GM21576 (cell line): ENCODE measurements at regions not wholly inside any gene's neighbourhood (a gene's known extent, or its start where the extent isn't known, plus 50 kb on each side); places are given as distances from the start of the nearest gene placed in this dataset.
"Not testable (repeated sequence)": the region's sequence is repeated elsewhere in the genome, so short reads cannot be mapped to it uniquely, and the experiment has no call there.

Source experiments
- ATAC-seq: cut with Tn5 transposase; IDR thresholded peaks from one replicate; pipeline ENCODE4 v1.9.1; 2021; ENCODE audit warnings: mild to moderate bottlenecking, moderate library complexity; ENCODE audit not compliant: unreplicated experiment

DNA sequence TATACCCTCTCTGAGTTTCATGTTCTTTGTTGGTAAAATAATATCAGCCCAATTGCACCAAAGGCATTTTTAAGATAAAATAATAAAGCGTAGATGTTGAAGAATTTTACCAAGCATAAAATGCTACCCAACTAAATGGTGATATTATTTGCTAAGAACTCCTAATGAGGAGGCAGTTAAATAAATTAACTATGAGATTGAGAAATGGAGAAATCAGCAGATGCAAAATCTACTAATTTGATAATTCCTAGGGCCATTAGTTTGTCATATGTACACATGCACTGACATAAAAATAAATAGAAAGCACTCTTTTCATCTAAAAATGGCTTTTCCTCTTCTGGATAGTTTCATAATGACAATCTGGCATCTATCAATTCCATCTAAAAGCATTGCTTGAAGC, 681.5 kb upstream of the FAM98A start:
- ATAC-seq = no peak

DNA sequence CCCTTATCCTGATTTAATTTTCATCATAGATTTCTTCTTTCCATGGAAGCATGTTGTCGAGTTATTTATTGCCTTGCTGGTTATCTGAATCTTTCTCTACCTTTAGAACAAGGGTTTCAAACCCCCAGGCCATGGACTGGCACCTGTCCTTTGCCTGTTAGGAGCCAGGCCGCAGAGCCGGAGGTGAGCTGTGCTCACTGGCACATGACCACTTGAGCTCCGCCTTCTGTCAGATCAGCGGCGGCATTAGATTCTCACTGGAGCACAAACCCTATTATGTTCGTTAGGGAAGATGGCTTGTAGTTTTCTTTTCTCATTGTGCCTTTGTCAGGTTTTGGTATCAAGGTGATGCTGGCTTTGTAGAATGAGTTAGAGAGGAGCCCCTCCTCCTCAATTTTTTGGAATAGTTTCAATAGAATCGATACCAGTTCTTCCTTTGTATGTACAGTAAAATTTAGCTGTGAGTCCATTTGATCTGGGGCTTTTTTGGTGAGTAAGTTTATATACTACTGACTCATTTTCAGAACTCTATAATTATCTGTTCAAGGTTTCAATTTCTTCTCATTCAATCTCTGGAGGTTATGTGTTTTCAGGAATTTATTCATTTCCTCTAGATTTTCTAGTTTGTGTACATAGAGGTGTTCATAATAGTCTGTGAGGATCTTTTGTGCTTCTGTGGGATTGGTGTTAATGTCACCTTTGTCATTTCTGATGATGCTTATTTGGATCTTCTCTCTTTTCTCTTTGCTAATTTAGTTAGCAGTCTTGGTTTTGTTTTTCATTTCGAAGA, 668.0 kb upstream of the FAM98A start:
- peak; percentile 95 for ATAC-seq

DNA sequence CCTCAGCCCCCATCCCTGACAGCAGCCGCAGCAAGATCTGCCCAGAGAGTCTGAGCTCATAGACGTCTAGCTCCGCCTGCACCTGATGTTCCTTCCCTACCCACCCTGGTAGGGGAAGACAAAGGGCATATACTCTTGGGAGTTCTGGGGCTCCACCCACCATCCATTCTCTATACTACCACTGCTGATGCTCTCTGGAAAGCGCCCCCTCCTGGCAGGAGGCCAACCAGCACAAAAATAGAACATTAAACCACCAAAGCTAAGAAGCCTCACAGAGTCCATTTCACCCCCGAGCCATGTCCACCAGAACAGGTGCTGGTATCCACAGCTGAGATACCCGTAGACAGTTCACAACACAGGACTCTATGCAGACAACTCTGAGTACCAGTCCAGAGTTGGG, 662.6 kb upstream of the FAM98A start:
- ATAC-seq = no peak

- no peak for ATAC-seq
Measured at GRCh38 chr2:34254272-34254878, 655.3 kb upstream of the FAM98A start.

GRCh38 chr2:34252111-34252510, 653.0 kb upstream of the FAM98A start:
- ATAC-seq = no peak

- ATAC-seq = no peak
Measured at GRCh38 chr2:34251578-34251977, 652.5 kb upstream of the FAM98A start.

DNA sequence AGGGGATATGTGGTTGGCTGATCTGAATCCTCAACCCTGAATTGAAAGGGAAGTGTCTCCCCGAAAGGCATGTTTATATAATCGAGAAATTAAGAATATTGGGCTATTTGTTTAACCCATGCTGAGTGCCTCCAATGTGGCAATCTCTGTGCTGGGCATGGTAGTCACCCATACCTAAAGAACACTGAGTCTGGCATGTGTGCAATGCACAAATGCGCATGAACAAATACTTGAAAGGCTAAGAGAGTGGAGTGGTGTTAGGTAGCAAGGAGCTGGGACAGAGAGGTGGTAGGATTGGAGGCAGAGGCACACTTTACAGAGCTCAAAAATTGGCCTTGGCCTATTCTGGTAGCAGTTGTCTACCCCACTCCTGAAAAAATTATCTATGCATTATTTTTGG, 645.1 kb upstream of the FAM98A start:
- no peak for ATAC-seq

DNA sequence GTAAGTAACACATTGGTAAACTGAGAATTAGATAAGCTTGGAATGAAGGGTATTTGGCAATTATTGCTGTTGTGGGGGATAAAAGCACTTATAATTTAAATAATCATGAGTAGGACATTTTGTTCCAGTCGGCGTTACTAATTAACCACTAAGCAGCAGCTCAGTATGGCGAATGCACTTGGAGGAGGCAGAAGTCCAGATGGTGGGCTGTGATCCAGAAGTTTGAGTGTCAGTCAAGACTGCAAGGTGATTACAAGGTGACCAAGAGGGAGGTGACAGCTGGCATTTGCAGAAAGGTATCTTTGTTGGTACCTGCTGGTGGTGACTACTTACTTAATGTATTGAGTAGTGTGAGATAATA, 643.6 kb upstream of the FAM98A start:
- no peak for ATAC-seq

DNA sequence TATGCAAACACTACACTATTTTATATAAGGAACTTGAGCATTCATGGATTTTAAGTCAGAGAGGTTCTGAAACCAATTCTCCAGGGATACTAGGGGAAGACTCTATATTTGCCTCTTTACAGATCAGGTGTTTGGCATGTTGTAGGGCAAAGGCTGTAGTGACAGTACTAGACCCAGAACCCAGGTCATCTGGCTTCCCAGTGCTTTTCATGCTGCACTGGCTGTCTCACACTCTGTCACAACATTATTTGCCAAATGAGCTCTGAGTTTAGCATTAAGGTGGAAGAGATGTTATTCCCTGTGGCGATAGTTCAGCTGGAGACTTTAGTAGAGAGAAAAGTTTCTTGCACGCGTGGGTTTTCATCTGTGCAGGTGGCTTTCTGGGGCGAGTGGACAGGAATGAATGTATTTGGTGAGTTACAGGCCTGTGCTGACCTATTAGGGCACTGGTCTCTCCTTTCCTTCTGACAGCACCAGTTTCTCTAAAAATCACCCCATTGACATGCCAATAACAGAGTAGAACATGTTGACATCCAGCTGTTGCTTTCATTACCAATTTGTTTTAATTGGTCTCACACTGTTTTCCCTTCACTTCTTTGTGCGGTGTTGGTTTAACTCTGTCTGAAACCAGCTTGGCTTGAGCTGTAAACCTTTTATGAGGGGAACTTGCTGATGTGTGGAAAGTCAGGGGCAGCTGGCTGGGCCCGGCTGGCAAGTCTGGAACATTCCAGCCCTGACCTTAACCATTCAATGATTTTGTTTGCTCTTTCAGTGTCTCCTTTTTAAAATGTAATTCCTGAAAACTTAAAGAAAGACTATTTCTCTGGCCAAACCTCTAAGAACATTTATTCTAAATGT, 643.0 kb upstream of the FAM98A start:
- no peak for ATAC-seq

DNA sequence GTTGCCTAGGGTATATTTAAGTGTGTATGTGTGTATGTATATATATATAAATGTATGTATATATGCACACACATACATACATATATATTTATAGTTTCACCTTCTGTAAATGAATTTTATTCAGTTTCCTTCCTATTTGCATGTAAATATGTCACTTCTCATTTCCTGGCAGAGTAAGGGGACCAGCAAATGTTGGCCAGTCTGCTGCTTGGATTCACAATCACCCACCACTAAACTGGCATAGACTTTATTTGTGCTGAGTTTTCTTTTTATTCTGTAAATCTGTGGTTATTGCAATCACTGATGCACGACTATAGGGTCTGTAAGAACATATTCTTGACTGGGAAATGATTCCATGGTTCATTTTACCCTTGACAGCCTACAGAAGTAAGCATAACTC, 640.4 kb upstream of the FAM98A start:
- ATAC-seq = no peak

- ATAC-seq = no peak
Measured at GRCh38 chr2:34234823-34235222, 635.7 kb upstream of the FAM98A start.

GRCh38 chr2:34229998-34230397, 630.9 kb upstream of the FAM98A start:
- ATAC-seq = no peak

DNA sequence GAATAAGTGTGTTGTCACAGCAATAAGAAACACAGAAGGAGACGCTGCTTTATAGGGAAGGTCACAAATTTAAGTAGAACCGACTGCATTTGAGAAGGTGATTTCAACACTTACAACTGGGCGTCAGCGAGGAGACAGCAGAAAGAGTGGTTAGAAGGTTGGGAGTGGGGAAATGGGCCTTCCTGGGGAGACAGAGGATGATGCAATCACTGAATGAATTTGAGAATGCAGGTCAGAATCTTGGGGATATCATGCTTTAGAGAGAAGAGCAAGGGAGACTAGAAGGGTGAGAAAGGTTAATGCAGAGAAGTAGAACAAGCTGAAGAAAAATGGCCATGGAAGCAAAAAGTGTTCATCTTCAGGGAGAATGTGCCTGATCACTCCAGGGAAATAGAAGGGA, 616.1 kb upstream of the FAM98A start:
- ATAC-seq = no peak

DNA sequence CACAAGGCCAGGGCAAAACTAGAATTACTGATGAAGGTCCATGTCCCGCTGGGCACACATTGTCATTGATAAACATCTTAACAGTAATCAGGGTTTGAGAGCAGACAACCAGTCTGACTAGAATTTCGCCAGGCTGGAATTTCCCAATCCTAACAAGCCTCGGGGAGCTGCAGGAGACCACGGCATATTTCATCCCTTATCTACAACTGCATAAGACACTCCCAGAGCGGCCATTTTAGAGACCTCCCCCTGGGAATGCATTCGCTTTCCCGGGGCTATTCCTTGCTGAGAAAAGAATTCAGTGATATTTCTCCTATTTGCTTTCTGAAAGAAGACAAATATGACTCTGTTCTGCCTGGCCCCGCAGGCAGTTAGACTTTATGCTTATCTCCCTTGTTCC, 611.3 kb upstream of the FAM98A start:
- ATAC-seq = not testable (repeated sequence)

DNA sequence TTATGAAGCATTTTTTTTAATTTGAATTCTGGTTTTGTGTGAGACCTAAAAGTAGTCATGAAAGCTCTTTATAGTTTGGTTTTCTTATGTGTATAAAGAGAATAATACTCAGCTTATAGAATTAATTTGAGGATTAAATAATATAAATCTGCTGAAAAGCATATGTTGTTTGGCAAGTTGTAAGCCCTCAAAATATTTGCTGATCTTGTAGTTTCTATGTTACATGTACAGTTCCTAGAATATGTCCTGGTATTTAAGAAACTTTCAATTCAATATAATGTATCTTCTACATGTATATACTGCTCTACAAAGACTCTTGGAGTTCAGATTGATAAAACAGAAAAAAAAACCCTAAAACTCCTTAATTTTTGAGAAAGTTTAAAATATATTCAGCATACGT, 605.5 kb upstream of the FAM98A start:
- ATAC-seq = no peak

GRCh38 chr2:34201099-34201498, 602.0 kb upstream of the FAM98A start:
- no peak for ATAC-seq

DNA sequence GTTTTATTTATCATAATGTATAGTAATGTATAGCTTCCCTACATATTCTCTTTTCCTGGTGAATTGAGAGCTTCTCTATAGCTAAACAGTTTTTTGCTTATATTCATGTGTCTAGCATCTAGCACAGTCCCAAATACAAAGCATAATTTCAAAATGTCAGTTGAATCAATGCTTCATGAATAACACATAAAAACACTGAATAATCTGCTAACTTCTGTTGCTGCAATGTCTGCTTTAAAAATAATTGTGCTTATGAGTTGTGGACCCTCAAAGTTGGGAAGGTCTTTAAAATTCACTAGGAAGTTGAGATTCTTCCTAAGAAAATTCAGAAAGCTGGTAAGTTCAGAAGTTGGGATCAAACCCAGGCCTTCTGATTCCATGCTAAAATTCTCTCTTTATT, 600.9 kb upstream of the FAM98A start:
- no peak for ATAC-seq

GRCh38 chr2:34193164-34193563, 594.1 kb upstream of the FAM98A start:
- ATAC-seq = no peak

- ATAC-seq = no peak
Measured at GRCh38 chr2:34188464-34189303, 589.6 kb upstream of the FAM98A start.

DNA sequence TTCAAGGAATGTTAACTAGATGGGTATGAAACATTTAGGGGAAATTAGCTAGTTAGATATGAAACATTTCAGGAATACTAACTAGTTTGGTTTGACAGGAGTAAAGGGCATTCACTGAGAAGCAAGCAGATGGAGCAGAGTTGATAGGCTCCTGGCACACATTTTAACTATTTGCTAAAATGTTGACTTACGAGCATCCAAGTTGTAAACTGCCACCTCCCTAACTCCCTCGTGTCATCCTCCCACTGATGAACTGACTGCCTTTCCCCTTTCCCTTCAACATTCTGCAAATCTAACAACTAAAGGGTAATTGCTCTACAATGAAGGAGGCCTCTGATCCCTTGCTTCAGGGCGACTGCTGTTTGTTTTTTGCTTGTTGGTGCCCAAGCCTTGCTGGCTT, 580.4 kb upstream of the FAM98A start:
- no peak for ATAC-seq

GRCh38 chr2:34178482-34178881, 579.4 kb upstream of the FAM98A start:
- no peak for ATAC-seq
